ENCODE measurements at regions not wholly inside any gene's neighbourhood (a gene's known extent, or its start where the extent isn't known, plus 50 kb on each side); places are given as distances from the start of the nearest gene placed in this dataset.

GRCh38 chr10:90588222-90588621 is 269.6 kb downstream of the HTR7 start:
- no peak for DNase-seq (ENCODE audit: low read depth)
- H3K36me3 ChIP-seq (ENCODE audit: control insufficient read depth, insufficient read depth, low read length), result no peaks in the 10 kb centered on the region
- no peak for TF ChIP-seq CTCF (IDR thresholded peaks at IDR 0.05; ENCODE audit: insufficient read depth, low read depth, low read length)
- no peak overlapping the region for H3K4me3 ChIP-seq (ENCODE audit: low read depth, low read length)
- ChIA-PET POLR2A (no interaction called here), CTCF (no interaction called here)
- H3K27me3 ChIP-seq (ENCODE audit: control insufficient read depth, insufficient read depth, low read length), result no peaks in the 10 kb centered on the region

GRCh38 chr10:90589825-90590224 is 268.0 kb downstream of the HTR7 start:
- ChIA-PET CTCF (interaction anchor here (1.6 kb wide), 1 partner anchor 301 kb away, joined by 6 read pairs; no protein-coding TSS in a partner anchor), POLR2A (no interaction called here)
- DNase-seq (ENCODE audit: low read depth), result no peak
- no peaks in the 10 kb centered on the region for H3K27me3 ChIP-seq (ENCODE audit: control insufficient read depth, insufficient read depth, low read length)
- H3K4me3 ChIP-seq (ENCODE audit: low read depth, low read length), result no peak overlapping the region
- TF ChIP-seq CTCF (IDR thresholded peaks at IDR 0.05; ENCODE audit: insufficient read depth, low read depth, low read length), result no peak
- H3K36me3 ChIP-seq (ENCODE audit: control insufficient read depth, insufficient read depth, low read length), result no peaks in the 10 kb centered on the region

GRCh38 chr10:90591629-90592028 is 266.2 kb downstream of the HTR7 start:
- ChIA-PET POLR2A (no interaction called here), CTCF (interaction anchor here (1.0 to 3.5 kb wide), 3 partner anchors 9 to 302 kb away, joined by 4 to 19 read pairs (median 8); no protein-coding TSS in a partner anchor)
- H3K4me3 ChIP-seq (ENCODE audit: low read depth, low read length), result no peak overlapping the region
- TF ChIP-seq CTCF (IDR thresholded peaks at IDR 0.05; ENCODE audit: insufficient read depth, low read depth, low read length), result no peak
- no peaks in the 10 kb centered on the region for H3K36me3 ChIP-seq (ENCODE audit: control insufficient read depth, insufficient read depth, low read length)
- H3K27me3 ChIP-seq (ENCODE audit: control insufficient read depth, insufficient read depth, low read length), result no peaks in the 10 kb centered on the region; the same call in none of the 2 replicates
- no peak for DNase-seq (ENCODE audit: low read depth)

GRCh38 chr10:90592638-90593302 is 265.1 kb downstream of the HTR7 start:
- POLR2A ChIA-PET, result no interaction called here
- Histone ChIP-seq H3K36me3 (ENCODE audit: control insufficient read depth, insufficient read depth, low read length) (no peaks in the 10 kb centered on the region), H3K4me3 (ENCODE audit: low read depth, low read length) (no peak overlapping the region), H3K27me3 (ENCODE audit: control insufficient read depth, insufficient read depth, low read length) (peaks cover 1% of the 10 kb centered on the region)
- DNase-seq (ENCODE audit: low read depth), result no peak
- CTCF ChIA-PET, result interaction anchor here (0.9 to 3.5 kb wide), 7 partner anchors 11 to 798 kb away, joined by 3 to 19 read pairs (median 4); no protein-coding TSS in a partner anchor
- TF ChIP-seq CTCF (IDR thresholded peaks at IDR 0.05; ENCODE audit: insufficient read depth, low read depth, low read length), result peak; percentile 68

- Histone ChIP-seq H3K36me3 (ENCODE audit: control insufficient read depth, insufficient read depth, low read length) (no peaks in the 10 kb centered on the region), H3K27me3 (ENCODE audit: control insufficient read depth, insufficient read depth, low read length) (peaks cover 1% of the 10 kb centered on the region), H3K4me3 (ENCODE audit: low read depth, low read length) (no peak overlapping the region)
- ChIA-PET POLR2A (no interaction called here), CTCF (no interaction called here)
- TF ChIP-seq CTCF (IDR thresholded peaks at IDR 0.05; ENCODE audit: insufficient read depth, low read depth, low read length), result no peak
- no peak for DNase-seq (ENCODE audit: low read depth)
Measured at GRCh38 chr10:90598513-90598912, 259.3 kb downstream of the HTR7 start.

All from BJ (cell line).